Stimulated activated CD8-positive, alpha-beta memory T cell treated with anti-CD3 and anti-CD28 coated beads, Interleukin-7, amount 100 ng/mL, for 48 hours (primary cell): ENCODE measurements at regions not wholly inside any gene's neighbourhood (a gene's known extent, or its start where the extent isn't known, plus 50 kb on each side); places are given as distances from the start of the nearest gene placed in this dataset.

Source experiments
- DNase-seq, 2 donors: peaks; one replicate each; pipeline ENCODE4 v3.0.0-alpha.2; 2020; ENCODE audit warnings: low read depth in 1 of 2; ENCODE audit errors: extremely low read depth in 1 of 2

DNA sequence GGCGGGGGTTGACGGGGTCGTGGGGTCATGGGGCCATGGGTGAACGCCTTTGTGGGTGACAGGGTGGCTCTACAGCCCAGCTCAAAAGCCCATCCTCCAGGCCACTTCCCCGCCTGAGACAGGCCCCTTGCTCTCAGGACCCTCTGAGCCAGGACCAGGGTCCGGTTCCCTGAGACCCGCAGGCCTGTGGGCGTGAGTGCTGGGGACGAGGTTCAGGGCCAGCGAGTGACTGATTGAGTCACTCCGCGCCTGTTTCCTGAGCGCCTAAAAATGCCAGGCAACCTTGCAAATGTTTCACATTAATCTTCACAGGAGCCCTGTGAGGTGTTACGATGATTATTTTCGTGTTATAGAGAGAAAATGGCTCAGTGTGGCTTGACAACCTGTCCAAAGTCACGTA is 97.8 kb downstream of the ZNF674 start:
- DNase-seq = no peak

DNA sequence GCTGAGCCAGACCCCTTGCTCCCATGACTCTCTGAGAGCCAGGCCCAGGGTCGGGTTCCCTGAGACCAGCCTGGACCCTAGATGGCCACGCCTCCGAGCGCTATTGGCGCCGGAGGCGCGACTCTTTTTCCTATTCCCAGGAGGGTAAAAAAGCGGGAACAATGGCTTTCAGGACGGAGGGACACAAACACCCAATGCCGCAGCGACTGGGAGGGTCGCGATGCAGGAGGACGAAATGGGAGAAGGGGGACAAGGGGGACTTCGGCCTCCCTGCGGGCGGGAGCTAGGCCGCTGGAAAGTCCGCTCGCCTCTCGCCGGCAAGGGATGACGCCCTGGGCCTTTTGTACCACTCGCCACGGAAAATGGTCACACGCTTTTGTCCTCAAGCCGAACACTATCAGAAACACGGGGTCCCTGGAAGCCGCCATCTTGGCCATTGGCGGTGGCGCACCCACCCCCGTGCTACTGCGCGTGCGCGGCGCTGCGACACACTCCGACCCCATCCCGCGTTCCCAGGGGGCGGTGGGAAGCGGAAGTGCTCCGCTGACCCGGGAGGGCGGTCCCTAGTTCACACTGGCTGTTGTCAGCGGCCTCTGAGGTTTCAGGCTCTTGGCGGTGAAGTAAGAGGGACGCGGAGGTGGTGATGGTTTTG is 98.4 kb downstream of the ZNF674 start:
- peak; percentile 79 to 86 for DNase-seq

DNA sequence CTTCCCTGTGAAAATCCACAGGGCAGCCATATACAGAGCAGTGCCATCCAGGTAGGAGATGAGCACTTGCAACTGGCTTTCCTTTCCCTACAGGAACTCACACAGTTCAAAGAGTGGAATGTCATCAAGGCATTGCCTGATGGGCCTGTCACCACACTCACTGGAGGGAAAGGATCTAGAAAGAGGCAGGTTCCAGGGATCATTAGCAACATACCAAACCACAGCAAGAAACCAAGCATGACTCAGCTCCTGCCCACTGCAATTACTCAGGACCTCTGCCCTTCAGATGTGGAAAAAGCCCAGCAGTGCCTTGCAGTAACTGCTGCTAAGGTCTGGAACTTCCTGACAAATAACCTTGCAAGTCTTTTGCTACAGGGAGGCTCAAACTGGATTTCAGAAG is 101.2 kb downstream of the ZNF674 start:
- DNase-seq = no peak

DNA sequence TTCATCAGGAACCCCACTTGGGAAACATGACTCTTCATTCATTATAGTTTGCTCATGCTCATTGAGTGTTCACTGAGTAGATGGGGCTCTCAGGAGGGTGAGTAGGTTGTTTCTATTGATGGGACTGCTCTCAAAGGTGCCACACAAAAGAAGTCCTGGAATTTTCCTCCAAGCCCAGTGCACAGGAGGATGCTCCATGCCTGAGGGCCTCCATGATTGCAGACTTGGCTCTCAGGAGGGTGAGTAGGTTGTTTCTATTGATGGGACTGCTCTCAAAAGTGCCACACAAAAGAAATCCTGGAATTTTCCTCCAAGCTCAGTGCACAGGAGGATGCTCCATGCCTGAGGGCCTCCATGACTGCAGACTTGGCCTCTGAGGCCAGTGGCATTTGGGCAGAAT is 108.5 kb downstream of the ZNF674 start:
- DNase-seq = no peak

DNA sequence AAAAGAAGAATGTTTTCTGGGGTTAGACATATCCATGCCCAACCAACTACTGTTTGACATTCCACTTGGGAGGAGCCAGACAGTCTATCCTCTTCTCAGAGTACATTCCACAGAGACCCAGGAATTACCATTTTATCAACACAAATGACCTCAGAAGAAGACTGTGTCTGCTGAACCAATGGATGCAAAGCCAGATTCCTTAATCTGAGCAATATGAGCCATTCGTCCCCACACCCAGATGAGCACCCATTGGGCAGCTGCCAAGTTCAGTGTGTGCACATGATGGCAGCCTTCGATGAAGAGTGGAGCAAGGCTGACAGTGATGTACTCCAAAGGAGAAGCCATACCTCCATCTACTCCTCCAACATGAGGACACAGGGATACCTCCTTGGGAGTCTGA is 111.3 kb downstream of the ZNF674 start:
- no peak for DNase-seq

DNA sequence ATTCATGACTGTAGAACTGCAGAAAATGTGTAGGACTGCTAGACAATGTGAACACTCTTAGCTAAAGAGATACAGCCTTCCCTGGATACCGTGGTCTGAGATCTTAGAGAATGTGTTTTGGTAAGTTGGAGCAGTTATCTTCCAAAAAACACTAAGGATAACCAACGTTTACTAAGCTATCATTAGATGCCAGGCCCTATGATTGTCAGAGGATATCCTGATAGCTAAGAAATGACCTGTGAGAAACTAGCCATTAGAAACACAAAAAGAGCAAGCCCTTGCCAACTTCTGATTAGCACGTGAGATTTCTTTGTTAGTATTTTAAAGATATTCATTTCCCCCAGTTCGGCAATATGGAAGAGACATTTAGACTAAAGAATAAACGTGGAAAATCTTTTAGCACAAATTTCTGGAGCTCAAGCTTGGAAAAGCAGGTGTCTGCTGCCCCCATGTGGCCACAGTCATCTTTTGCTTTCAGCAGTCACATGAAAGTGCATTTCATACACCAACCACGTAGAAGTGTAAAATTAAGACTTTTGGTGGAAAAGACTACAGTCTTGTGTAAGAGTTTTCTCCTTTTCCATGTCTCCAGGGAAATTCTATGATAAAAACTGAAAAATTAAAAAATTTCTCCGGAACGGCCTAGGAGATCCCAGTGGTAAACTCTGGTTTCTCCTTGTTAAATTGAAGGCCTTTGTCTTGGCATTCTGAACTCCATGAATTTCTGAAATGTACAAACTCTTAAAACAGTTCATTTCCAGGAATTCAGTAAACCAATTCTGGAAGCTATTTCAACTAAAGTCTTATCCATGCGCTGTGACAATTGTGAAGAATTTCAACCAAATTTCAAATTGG is 136.4 kb downstream of the ZNF674 start:
- peak; percentile 21 to 29 for DNase-seq

DNA sequence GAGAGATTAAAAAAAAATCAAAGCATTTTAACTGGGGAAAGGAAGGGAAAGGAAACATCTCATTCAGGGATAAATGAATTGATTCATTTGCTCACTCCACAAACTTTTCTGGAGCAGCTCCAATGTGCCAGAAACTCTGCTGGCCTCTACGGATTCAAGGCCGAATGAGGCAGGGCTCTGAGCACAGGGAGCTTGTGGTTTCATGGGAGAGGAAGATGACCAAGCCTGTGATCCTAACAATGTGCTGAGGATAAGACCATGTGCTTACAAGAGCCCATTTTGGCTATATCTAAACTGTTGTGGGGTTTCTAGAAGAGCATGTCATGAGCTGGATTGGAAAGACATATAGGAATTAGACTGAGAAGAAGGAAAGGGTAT is 137.5 kb downstream of the ZNF674 start:
- no peak for DNase-seq

DNA sequence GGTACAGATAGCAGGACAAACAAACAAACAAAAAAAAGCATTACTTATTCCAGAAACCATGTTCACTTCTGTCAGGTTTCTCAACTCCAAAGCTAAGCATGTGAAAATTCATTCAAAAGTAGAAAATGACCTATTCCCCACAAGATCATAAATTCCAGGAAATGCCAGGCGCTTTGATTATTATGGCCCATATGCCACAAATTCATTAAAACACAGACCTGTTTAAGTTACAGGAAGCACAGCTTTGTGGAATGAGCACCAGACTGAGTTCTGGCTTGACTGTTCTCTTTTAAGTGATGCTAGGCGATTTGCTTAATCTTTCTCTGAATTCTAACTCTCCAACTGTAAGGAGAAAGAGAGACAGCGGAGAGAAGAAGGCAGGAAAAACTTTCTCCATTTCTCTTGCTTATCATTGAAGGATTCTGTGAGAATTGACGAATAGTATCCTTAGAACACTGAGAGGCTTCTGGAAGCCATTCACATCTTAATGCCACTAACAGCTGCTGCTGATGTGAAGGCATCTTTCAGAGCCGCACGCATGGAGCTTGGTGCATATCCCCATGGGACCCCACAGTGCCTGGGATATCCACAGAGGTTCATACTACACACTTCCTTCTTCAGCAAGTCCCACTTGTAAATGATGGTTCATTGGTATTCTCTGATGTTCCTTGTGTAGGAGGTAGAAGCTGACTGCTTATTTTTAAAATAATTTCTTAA is 138.0 kb downstream of the ZNF674 start:
- no peak for DNase-seq

DNA sequence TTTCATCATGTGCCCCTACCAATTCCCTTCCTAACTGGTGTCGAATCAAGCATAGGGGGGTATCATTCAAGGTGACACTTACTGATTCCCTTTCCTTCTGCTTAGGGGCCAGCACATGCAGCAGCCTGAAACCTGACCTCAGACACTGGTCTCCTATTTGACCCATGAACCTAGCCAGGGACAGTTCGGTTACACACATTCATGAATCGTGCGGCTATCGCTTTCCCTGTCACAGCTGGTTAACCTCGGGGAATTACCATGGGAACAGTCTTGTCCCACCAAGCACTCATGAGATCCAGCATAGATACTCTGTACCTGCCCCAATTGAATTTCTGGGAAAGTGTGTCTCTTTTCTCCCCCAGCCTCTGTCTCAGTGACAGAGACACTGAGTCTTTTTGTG is 140.4 kb downstream of the ZNF674 start:
- DNase-seq = no peak

DNA sequence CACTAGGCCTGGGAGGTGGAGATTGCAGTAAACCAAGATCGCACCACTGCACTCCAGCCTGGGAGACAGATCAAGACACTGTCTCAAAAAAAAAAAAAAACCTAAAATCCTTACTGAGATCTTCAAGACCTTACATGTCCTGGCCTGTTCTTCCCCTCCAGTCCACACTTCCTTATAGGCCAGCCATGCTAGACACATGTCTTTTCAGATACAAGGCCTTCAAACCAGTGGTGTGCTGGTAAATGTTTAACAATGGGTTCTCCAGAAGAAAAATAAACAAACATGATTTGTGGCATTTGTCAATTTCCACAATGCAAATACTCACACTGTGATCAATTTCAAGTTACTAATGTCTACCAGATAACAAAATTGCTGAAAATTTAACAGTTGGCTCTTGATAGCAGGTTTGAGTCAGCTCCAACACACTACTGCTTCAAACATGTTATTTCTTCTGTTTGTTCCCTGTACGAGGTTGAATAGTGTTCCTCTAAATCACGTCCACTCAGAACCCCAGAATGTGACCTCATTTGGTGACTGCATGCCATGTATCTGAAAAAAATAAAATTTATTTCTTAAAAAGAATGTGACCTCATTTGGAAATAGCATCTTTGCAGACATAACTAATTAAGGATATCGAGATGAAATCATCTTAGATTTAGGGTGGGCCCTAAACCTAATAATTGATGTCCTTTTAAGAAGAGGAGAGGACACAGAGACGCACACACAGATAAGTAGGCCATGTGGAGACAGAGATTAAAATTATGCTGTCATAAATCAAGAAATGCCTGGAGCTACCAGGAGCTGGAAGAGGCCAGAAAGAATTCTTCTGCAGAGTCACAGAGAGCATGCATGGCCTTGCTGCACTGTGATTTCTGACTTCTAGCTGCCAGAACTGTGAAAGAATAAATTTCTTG is 144.4 kb downstream of the ZNF674 start:
- DNase-seq = no peak

DNA sequence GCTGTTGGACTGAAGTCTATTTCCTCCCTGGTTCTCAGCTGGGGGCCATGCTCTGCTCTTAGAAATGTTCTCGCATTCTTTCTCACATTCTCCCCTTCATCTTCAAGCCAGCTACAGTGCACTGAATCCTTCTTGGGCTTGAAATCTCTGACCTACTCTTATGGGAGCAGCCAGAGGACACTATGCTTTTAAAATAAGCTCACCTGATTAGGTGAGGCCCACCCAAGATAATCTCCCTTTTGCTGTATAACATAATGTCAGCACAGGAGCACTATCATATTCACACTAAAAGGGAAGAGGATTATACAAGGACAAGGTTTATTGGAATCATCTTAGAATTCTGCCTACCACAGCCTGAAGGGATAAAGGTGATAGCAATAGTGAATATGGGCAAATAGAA is 146.3 kb downstream of the ZNF674 start:
- DNase-seq = no peak

DNA sequence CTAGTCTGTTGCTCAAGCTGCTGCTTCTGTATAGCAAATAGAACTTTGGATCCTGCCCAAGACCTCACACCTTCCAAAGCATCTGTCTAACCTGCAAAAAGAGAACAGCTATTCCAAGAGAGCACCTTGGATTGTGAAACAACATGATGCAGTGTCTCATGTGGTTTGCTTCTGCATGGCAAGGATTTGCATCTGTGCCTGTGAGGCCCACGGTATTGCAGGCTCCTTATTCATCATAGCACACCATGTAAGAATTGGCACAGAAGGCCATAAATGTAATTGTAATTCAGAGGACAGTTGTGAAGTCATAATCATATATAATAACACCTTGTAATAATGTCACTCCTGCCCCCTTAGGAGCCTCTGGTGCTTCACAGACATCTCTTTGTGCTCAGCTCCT is 147.1 kb downstream of the ZNF674 start:
- no peak for DNase-seq

DNA sequence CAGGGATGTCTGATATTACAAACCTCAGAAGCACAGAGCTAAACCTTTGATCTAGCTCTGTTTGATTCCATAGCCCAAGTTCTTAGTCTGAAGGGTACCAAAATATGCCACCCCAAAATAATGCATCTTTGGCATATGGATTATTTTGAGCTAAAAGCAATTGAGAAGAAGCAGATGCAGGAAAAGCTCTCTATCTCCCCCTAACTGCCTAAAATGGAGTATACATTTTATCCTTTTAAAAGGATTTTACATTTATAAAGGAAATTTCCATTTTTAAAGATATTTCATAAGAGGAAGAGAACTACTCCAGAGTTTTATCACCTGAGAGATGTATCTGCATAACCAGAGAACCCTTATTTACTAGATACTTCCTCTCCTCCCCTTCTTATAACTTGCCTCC is 158.7 kb downstream of the ZNF674 start:
- no peak for DNase-seq

DNA sequence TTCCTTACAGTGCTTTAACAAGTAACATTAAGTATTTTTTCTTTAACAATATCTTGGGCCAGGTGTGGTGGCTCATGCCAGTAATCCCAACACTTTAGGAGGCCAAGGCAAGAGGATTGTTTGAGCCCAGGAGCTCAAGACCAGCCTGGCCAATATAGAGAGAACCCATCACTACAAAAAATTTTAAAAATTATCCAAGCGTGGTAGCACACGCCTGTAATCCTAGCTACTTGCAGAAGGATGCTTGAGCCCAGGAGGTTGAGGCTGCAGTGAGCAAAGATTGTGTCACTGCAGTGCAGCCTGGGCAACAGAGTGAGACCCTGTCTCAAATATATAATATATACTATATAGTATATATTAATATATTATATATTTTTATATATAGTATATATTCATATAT is 162.2 kb downstream of the ZNF674 start:
- DNase-seq = no peak

DNA sequence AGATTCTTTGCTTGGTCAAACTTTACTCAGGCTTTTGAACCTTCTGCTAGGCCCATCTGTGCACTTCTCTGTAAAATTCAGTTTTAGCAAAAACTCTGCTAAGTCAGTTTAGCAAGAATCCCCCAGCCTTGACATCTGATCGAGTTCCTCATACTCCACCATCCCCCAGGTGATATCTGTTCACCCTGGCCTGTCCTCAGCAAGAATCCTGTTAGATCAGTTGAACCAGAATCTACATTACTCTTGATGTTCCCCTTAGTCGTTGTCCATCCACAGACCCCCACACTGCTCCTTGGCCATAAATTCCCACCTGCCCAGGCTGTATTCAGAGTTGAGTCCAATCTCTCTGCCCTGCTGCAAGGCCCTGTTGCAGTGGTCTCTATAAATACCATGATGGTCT is 162.6 kb downstream of the ZNF674 start:
- no peak for DNase-seq

DNA sequence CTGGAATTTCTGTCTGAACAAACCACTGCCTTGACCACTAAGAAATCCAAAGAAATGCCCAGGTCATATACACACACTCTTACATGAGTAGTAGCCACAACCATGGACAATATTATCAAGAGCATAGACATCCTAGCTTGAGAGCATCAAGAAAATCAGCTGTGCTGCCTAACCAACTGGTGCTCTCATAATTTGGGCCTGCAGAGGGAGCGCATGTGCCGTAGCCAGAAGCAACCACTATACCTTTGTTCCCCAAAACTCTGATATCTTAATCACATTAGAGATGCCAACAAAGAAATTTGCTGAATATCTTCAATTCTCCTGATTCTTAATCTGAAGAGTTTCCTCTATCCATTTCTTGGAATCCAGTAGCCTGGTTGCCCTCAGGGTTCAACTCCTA is 163.6 kb downstream of the ZNF674 start:
- DNase-seq = no peak

DNA sequence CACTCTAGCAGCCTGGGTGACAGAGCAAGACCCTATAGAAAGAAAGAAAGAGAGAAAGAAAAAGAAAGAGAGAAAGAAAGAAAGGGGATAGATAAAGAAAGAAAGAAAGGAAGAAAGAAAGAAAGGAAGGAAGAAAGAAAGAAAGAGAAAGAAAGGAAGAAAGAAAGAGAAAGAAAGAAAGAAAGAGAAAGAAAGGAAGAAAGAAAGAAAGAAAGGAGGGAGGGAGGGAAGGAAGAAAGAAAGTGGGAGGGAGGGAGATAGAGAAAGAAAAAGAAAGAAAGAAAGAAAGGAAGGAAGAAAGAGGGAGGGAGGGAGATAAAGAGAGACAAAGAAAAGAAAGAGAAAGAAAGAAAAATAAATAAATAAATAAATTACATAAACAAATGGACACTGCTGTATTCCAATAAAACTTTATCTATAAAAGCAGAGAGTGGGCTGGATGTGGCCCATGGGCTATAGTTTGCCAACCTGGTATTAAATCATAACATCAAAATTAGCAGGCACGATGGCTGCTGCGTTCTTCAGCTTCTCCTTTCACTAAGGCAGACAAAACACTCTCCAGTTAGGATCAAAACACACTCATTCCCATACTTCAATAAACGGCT is 165.0 kb downstream of the ZNF674 start:
- DNase-seq = no peak

DNA sequence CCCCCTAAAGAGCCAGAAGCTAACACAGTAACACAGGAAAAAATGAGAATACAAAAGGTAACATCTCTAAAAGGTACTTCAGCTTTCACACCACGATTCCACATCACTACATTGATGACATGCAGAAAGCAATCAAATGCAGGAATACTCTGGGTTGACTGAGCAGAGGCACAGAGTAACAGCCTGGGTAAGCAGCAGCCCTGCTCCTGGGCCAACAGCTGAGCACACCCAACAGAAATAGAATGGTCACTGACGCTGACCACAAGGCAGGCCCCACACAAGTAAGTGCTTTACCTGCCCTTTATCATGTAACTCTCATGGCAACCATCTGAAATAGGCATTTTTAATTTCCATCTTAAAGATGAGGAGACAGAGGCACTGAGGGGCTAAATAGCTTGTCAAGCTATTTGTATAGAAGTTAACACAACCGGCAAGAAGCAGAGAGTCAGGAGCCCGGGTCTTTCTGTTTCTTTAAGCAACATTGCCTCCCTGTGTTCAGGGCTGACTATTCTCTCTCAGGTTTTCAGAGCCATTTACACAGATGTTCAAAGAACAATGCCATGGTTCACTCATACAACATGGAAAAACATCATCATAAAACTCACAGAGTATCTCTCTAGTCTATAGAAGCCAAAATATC is 168.9 kb downstream of the ZNF674 start:
- peak in 1 of 2 donors; percentile 2 for DNase-seq

DNA sequence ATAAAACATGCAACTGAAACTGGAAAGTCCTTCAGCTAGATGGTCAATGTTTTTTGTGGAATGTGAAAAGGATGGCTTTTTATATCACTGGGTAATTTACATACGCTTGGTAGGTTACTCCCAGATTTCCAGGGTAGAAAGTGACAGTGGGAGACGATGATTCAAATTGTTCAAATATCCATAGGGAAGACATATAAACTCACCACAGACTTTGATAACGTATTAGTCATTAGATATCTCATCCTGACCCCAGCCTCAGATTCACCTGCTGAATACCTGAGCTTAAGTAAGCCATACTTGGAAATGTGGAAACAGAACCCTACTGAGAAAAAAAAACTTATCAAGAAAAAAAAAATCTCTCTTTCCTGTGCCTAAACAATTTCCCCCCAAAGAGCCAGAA is 169.4 kb downstream of the ZNF674 start:
- no peak for DNase-seq

DNA sequence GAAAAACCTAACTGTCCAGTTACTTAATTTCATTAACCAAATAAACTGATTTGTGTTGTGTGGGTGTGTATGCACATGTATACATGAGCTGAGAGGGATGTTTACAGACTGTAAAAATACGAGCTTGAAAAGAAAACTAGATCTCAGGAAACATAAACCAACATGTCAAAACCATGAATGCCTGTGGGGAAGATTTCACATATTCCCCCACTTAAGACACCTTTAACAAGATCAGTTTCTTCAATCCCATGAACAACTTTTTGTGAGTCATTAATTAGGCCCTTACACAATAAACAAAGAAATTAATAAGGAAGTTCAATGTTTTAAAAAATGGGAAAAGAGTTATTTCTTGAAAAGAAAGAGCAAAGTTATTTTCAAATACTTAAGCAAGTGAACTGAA is 170.8 kb downstream of the ZNF674 start:
- no peak for DNase-seq
